DND-41 (cell line): ENCODE measurements at regions not wholly inside any gene's neighbourhood (a gene's known extent, or its start where the extent isn't known, plus 50 kb on each side); places are given as distances from the start of the nearest gene placed in this dataset.

Source experiments
- ATAC-seq: fragments of 200-7000 bp; cut with Tn5 transposase; 3 replicates; pipeline ENCODE4 v1.9.1; 2021; ENCODE audit warnings: low read depth; ENCODE audit not compliant: insufficient read depth
- DNase-seq: peaks from one replicate; pipeline ENCODE4 v3.0.0-alpha.2; 2020
- H2AFZ ChIP-seq: 2 replicates; pipeline ENCODE4 v1.6.0; 2012; ENCODE audit warnings: low read depth, low read length
- H3K27ac ChIP-seq: 2 replicates; pipeline ENCODE4 v1.5.1; 2012; ENCODE audit warnings: low read length, inconsistent platforms
- H3K27me3 ChIP-seq: fragments of 200-600 bp; sonication (generic); 2 replicates; pipeline ENCODE4 v1.6.0; 2012; ENCODE audit warnings: low read length, mild to moderate bottlenecking, inconsistent platforms; ENCODE audit not compliant: insufficient read depth, poor library complexity
- H3K36me3 ChIP-seq: 2 replicates; pipeline ENCODE4 v1.5.1; 2012; ENCODE audit warnings: low read length, inconsistent platforms; ENCODE audit not compliant: insufficient read depth
- H3K4me1 ChIP-seq: 2 replicates; pipeline ENCODE4 v1.5.1; 2012; ENCODE audit warnings: mild to moderate bottlenecking, low read length; ENCODE audit not compliant: insufficient read depth
- H3K4me2 ChIP-seq: 2 replicates; pipeline ENCODE4 v1.6.0; 2012; ENCODE audit warnings: mild to moderate bottlenecking, moderate library complexity, low read length, inconsistent platforms; ENCODE audit not compliant: insufficient read depth
- H3K4me3 ChIP-seq, 2 experiments: fragments of 200-600 bp in 1 of 2; shearing (Covaris generic) in 1 of 2; 2 replicates each; pipeline ENCODE4 v1.5.1; 2012 to 2016; ENCODE audit warnings: inconsistent platforms in 2 of 2, low read length in 2 of 2, mild to moderate bottlenecking in 2 of 2, low read depth in 1 of 2, moderate library complexity in 1 of 2
- H3K79me2 ChIP-seq: 2 replicates; pipeline ENCODE4 v1.6.0; 2012; ENCODE audit warnings: low read length, inconsistent platforms; ENCODE audit not compliant: insufficient read depth
- H3K9ac ChIP-seq: 2 replicates; pipeline ENCODE4 v1.6.0; 2012; ENCODE audit warnings: low read depth, mild to moderate bottlenecking, inconsistent platforms, low read length, moderate library complexity
- H3K9me3 ChIP-seq: 2 replicates; pipeline ENCODE4 v1.5.1; 2012; ENCODE audit warnings: low read length, moderate library complexity, mild to moderate bottlenecking, inconsistent platforms; ENCODE audit not compliant: insufficient read depth, severe bottlenecking
- H4K20me1 ChIP-seq: 2 replicates; pipeline ENCODE4 v1.6.0; 2012; ENCODE audit warnings: low read length; ENCODE audit not compliant: insufficient read depth
- EZH2 ChIP-seq: IDR thresholded peaks from 3 replicates; pipeline ENCODE4 v1.6.1; 2012; ENCODE audit warnings: borderline replicate concordance, low read depth, mild to moderate bottlenecking, moderate library complexity, low read length, inconsistent platforms; ENCODE audit not compliant: severe bottlenecking
- TF ChIP-seq, protein P1 (sequence below): IDR thresholded peaks from 2 replicates; pipeline ENCODE4 v1.5.1; 2012; ENCODE audit warnings: borderline replicate concordance, low read length, moderate library complexity, mild to moderate bottlenecking; ENCODE audit not compliant: poor library complexity, severe bottlenecking; ENCODE audit errors: extremely low read depth

DNA sequence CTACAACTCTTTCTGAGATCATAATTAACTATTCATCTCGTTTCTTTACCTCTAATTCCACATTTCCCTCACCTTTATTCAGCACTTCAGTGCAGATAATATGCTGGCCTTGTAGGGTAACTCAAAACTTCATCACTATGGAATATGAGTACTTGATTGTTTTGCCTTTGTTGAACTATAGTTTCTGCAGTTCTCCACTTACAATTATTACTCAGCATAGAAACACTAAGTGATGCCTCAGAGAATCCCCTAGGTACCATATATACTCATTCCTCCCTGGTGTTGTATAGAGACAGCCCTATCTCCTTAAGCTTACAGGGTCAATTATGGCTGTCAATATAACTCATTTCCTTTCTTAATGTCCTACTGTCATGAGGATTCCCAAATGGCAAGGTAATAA is 380.6 kb upstream of the RBMS3 start:
- H4K20me1 ChIP-seq: no peaks in the 10 kb centered on the region
- no peak for ATAC-seq
- no peak overlapping the region for H3K9ac ChIP-seq
- peaks cover 9% of the 10 kb centered on the region; the same call in 1 of the 2 replicates for H3K4me1 ChIP-seq
- no peak overlapping the region for H3K4me3 ChIP-seq
- no peaks in the 10 kb centered on the region for H3K36me3 ChIP-seq
- DNase-seq: no peak
- H3K27me3 ChIP-seq: no peaks in the 10 kb centered on the region
- H2AFZ ChIP-seq: no peak overlapping the region
- H3K9me3 ChIP-seq: peaks cover 6% of the 10 kb centered on the region
- H3K27ac ChIP-seq: no peak overlapping the region
- no peaks in the 10 kb centered on the region for H3K79me2 ChIP-seq
- no peak for TF ChIP-seq EZH2
- TF ChIP-seq, protein P1, sequence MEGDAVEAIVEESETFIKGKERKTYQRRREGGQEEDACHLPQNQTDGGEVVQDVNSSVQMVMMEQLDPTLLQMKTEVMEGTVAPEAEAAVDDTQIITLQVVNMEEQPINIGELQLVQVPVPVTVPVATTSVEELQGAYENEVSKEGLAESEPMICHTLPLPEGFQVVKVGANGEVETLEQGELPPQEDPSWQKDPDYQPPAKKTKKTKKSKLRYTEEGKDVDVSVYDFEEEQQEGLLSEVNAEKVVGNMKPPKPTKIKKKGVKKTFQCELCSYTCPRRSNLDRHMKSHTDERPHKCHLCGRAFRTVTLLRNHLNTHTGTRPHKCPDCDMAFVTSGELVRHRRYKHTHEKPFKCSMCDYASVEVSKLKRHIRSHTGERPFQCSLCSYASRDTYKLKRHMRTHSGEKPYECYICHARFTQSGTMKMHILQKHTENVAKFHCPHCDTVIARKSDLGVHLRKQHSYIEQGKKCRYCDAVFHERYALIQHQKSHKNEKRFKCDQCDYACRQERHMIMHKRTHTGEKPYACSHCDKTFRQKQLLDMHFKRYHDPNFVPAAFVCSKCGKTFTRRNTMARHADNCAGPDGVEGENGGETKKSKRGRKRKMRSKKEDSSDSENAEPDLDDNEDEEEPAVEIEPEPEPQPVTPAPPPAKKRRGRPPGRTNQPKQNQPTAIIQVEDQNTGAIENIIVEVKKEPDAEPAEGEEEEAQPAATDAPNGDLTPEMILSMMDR: no peak
- no peak overlapping the region for H3K4me2 ChIP-seq

DNA sequence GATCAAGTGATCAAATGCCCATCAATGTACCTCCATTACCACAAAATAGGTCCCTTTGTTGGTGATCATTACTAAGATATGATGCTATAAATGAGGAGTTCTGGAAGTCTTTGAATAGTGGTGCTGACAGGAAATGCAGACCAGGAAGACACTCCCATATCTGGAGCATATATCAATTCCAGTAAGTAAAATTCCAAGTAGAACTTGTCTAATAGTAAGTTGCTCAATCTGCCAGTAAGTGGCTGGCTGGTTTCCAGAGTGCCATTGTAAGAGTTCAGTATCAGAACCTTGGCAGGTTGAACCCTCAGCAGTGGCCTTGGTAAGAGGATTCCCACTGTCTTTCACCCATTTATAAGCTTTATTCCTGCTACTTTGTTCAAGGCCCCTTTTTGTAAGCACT is 379.9 kb upstream of the RBMS3 start:
- no peak overlapping the region for H3K4me3 ChIP-seq
- no peak overlapping the region for H2AFZ ChIP-seq
- no peak for ATAC-seq
- no peaks in the 10 kb centered on the region for H3K36me3 ChIP-seq
- H3K9ac ChIP-seq: no peak overlapping the region
- H4K20me1 ChIP-seq: no peaks in the 10 kb centered on the region
- no peak for DNase-seq
- H3K27me3 ChIP-seq: no peaks in the 10 kb centered on the region
- TF ChIP-seq EZH2: no peak
- TF ChIP-seq, protein P1: no peak
- no peaks in the 10 kb centered on the region for H3K79me2 ChIP-seq
- peaks cover 6% of the 10 kb centered on the region for H3K9me3 ChIP-seq
- H3K4me2 ChIP-seq: no peak overlapping the region
- peaks cover 13% of the 10 kb centered on the region; the same call in 1 of the 2 replicates for H3K4me1 ChIP-seq
- H3K27ac ChIP-seq: no peak overlapping the region

DNA sequence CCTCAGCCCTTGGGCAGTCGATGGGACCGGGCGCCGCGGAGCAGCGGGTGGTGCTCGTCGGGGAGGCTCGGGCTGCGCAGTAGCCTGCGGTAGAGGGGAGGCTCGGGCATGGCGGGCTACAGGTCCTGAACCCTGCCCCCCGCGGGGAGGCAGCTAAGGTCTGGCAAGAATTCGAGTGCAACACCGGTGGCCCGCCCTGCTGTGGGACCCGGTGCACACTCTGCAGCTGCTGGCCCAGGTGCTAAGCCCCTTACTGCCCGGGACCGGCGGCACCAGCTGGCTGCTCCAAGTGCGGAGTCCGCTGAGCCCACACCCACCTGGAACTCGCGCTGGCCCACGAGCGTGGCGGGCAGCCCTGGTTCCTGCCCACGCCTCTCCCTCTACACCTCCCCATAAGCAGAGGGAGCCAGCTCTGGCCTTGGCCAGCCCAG is 377.7 kb upstream of the RBMS3 start:
- Histone ChIP-seq H3K4me2 (no peak overlapping the region), H3K9me3 (peaks cover 4% of the 10 kb centered on the region), H3K79me2 (no peaks in the 10 kb centered on the region), H3K36me3 (no peaks in the 10 kb centered on the region), H3K27ac (no peak overlapping the region), H2AFZ (no peak overlapping the region), H4K20me1 (no peaks in the 10 kb centered on the region), H3K9ac (no peak overlapping the region), H3K4me1 (peaks cover 24% of the 10 kb centered on the region; the same call in 1 of the 2 replicates), H3K27me3 (no peaks in the 10 kb centered on the region), H3K4me3 (no peak overlapping the region)
- ATAC-seq: no peak
- no peak for DNase-seq
- no peak for TF ChIP-seq EZH2
- TF ChIP-seq, protein P1: no peak

DNA sequence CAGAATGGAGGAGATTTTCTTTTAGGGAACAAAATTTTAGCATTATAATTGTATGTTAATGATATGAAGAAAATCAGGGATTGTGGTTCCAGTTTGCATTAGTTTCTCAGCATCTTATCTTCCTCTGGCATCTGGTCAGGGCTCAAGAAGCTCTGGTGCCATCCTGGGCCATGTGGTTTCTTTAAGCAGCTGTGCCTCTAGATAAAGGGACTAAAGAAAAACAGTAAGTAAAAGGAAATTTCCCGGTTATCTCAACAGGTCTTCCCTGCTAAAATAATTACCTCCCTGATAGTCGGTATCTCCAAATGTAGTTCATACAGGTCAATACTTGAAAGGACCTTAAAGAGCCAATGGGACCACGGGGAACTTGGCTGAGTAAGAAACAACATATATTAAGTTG is 375.1 kb upstream of the RBMS3 start:
- Histone ChIP-seq H3K27me3 (no peaks in the 10 kb centered on the region), H3K4me2 (no peak overlapping the region), H2AFZ (no peak overlapping the region), H3K36me3 (no peaks in the 10 kb centered on the region), H3K4me3 (no peak overlapping the region), H3K9me3 (peaks cover 4% of the 10 kb centered on the region), H3K79me2 (no peaks in the 10 kb centered on the region), H3K4me1 (peaks cover 24% of the 10 kb centered on the region; the same call in 1 of the 2 replicates), H3K9ac (no peak overlapping the region), H3K27ac (no peak overlapping the region), H4K20me1 (no peaks in the 10 kb centered on the region)
- DNase-seq (no peak), ATAC-seq (no peak)
- TF ChIP-seq, protein P1: no peak
- no peak for TF ChIP-seq EZH2
